ENCODE measurements at regions not wholly inside any gene's neighbourhood (a gene's known extent, or its start where the extent isn't known, plus 50 kb on each side); places are given as distances from the start of the nearest gene placed in this dataset.

DNA sequence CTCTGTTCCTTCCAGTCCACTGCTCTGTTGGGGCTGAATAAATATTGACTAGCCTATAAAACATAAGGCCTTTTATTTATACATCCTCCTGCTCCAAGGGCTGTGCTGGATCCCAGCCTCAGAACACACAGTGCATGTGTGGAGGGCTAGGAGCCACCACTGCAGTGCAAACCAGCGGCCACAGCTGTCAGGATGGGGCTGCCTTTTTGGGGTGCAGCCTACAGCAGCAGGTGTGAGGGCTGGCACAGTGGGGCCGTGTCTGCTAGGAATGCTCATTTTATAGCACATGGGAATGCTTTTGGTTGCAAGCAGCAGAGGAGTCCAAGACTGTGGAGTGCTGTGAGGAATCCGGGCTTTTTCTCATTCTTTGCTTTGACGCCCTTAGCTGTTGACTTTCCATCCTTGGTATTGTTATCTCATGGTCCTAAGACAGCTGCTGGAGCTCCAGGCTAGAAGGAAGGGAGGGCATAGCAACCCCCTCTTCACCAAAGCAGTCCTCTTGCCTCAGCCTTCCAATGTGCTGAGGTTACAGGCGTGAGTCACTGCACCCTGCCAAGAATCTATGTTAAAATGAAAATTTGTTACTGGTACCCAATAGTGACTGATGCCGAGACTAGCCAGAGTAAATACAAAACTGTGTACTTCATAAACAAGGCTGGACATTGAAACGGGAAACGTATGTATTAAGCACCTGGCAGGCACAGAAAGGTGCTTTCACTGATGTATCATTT lies 334.3 kb upstream of the GATB start:
- ChIA-PET RAD21 (ENCODE audit: unreplicated experiment) (no interaction called here), CTCF (interaction anchor here (0.8 kb wide), 1 partner anchor 49 kb away, joined by 3 read pairs; no protein-coding TSS in a partner anchor), POLR2A (no interaction called here), SMC1A (ENCODE audit: uncharacterized antibody, unreplicated experiment) (no interaction called here)
- no peaks in the 10 kb centered on the region for H3K9me3 ChIP-seq (replicated peaks; ENCODE audit: control insufficient read depth, insufficient read depth, low read length)
- no peak overlapping the region for H3K27ac ChIP-seq (ENCODE audit: control insufficient read depth, insufficient read depth)
- TF ChIP-seq IKZF1 (conservative IDR thresholded peaks at IDR 0.05) = no peak
- TF ChIP-seq SIX5 (IDR thresholded peaks at IDR 0.05; ENCODE audit: low read depth, low read length, severe bottlenecking) = no peak
- TF ChIP-seq CHD2 (IDR thresholded peaks at IDR 0.05; ENCODE audit: borderline replicate concordance, low read depth, low read length) = no peak
- TF ChIP-seq HDAC6 (IDR thresholded peaks at IDR 0.05; ENCODE audit: unreplicated experiment) = no peak
- TF ChIP-seq STAT3 (IDR thresholded peaks at IDR 0.05; ENCODE audit: low read depth, low read length) = no peak
- TF ChIP-seq, protein P1, sequence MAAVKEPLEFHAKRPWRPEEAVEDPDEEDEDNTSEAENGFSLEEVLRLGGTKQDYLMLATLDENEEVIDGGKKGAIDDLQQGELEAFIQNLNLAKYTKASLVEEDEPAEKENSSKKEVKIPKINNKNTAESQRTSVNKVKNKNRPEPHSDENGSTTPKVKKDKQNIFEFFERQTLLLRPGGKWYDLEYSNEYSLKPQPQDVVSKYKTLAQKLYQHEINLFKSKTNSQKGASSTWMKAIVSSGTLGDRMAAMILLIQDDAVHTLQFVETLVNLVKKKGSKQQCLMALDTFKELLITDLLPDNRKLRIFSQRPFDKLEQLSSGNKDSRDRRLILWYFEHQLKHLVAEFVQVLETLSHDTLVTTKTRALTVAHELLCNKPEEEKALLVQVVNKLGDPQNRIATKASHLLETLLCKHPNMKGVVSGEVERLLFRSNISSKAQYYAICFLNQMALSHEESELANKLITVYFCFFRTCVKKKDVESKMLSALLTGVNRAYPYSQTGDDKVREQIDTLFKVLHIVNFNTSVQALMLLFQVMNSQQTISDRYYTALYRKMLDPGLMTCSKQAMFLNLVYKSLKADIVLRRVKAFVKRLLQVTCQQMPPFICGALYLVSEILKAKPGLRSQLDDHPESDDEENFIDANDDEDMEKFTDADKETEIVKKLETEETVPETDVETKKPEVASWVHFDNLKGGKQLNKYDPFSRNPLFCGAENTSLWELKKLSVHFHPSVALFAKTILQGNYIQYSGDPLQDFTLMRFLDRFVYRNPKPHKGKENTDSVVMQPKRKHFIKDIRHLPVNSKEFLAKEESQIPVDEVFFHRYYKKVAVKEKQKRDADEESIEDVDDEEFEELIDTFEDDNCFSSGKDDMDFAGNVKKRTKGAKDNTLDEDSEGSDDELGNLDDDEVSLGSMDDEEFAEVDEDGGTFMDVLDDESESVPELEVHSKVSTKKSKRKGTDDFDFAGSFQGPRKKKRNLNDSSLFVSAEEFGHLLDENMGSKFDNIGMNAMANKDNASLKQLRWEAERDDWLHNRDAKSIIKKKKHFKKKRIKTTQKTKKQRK (IDR thresholded peaks at IDR 0.05; ENCODE audit: low read depth, low read length) = no peak
- no peak for TF ChIP-seq NBN (IDR thresholded peaks at IDR 0.05)
- TF ChIP-seq IKZF2 (IDR thresholded peaks at IDR 0.05) = no peak
- TF ChIP-seq, protein P2, sequence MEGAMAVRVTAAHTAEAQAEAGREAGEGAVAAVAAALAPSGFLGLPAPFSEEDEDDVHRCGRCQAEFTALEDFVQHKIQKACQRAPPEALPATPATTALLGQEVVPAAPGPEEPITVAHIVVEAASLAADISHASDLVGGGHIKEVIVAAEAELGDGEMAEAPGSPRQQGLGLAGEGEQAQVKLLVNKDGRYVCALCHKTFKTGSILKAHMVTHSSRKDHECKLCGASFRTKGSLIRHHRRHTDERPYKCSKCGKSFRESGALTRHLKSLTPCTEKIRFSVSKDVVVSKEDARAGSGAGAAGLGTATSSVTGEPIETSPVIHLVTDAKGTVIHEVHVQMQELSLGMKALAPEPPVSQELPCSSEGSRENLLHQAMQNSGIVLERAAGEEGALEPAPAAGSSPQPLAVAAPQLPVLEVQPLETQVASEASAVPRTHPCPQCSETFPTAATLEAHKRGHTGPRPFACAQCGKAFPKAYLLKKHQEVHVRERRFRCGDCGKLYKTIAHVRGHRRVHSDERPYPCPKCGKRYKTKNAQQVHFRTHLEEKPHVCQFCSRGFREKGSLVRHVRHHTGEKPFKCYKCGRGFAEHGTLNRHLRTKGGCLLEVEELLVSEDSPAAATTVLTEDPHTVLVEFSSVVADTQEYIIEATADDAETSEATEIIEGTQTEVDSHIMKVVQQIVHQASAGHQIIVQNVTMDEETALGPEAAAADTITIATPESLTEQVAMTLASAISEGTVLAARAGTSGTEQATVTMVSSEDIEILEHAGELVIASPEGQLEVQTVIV (IDR thresholded peaks at IDR 0.05; ENCODE audit: borderline replicate concordance, partially characterized antibody) = no peak
- TF ChIP-seq, protein P3, sequence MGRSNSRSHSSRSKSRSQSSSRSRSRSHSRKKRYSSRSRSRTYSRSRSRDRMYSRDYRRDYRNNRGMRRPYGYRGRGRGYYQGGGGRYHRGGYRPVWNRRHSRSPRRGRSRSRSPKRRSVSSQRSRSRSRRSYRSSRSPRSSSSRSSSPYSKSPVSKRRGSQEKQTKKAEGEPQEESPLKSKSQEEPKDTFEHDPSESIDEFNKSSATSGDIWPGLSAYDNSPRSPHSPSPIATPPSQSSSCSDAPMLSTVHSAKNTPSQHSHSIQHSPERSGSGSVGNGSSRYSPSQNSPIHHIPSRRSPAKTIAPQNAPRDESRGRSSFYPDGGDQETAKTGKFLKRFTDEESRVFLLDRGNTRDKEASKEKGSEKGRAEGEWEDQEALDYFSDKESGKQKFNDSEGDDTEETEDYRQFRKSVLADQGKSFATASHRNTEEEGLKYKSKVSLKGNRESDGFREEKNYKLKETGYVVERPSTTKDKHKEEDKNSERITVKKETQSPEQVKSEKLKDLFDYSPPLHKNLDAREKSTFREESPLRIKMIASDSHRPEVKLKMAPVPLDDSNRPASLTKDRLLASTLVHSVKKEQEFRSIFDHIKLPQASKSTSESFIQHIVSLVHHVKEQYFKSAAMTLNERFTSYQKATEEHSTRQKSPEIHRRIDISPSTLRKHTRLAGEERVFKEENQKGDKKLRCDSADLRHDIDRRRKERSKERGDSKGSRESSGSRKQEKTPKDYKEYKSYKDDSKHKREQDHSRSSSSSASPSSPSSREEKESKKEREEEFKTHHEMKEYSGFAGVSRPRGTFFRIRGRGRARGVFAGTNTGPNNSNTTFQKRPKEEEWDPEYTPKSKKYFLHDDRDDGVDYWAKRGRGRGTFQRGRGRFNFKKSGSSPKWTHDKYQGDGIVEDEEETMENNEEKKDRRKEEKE (IDR thresholded peaks at IDR 0.05) = no peak
- H2AFZ ChIP-seq (ENCODE audit: control insufficient read depth, low read depth, low read length) = no peak overlapping the region
- no peaks in the 10 kb centered on the region for H3K4me1 ChIP-seq (ENCODE audit: control insufficient read depth, insufficient read depth, low read length)
- no peaks in the 10 kb centered on the region for H3K27me3 ChIP-seq (replicated peaks in 1 of 2; ENCODE audit: control insufficient read depth in 2 of 2, insufficient read depth in 2 of 2, low read length in 1 of 2)
- FAIRE-seq = no peak
- H3K36me3 ChIP-seq (ENCODE audit: control insufficient read depth in 2 of 2, insufficient read depth in 2 of 2, low read length in 1 of 2) = no peaks in the 10 kb centered on the region
- H3K9ac ChIP-seq (ENCODE audit: control insufficient read depth, insufficient read depth, low read length) = no peak overlapping the region
- H3K79me2 ChIP-seq (ENCODE audit: control insufficient read depth, insufficient read depth, low read length) = no peaks in the 10 kb centered on the region
- ATAC-seq = no peak
- no TSS peak for BruUV-seq (replicated peaks)
- in situ Hi-C loops (cut with MboI) (no loop called here), intact Hi-C loops (cut with micrococcal nuclease; ENCODE audit: unreplicated experiment) (no loop called here)
- H3K4me2 ChIP-seq (ENCODE audit: control insufficient read depth, insufficient read depth) = no peak overlapping the region
- WGBS (ENCODE audit: insufficient coverage, insufficient replicate concordance, low lambda C conversion rate, missing lambda C conversion rate) = 10% methylated on average over 8 of the region's 8 CpGs
- H4K20me1 ChIP-seq (ENCODE audit: control insufficient read depth, insufficient read depth) = no peaks in the 10 kb centered on the region
- H3K4me3 ChIP-seq = no peak overlapping the region
- no peak for DNase-seq (ENCODE audit: low read depth, low spot score)

Measured in GM12878 (cell line).